ENCODE measurements at regions not wholly inside any gene's neighbourhood (a gene's known extent, or its start where the extent isn't known, plus 50 kb on each side); places are given as distances from the start of the nearest gene placed in this dataset.

DNA sequence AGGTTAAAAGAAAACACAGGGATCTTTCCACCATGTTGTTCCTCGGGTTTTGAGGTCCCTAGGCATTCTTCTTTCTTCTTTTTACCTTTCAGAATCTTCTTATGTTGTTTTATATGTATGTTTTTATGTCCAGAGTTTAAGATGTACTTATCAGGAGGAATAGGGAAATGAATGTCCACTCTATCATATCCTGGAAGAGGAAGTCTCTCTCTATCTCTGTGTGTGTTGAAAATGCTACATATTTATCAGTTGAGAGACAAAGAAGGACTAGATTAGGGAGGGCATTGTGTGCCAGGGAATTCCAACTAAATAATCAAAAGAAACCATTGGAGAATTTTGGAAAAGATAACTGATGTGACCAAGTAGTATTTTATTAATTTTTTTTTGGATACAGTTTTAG, 200.5 kb upstream of the POT1 start:
- H3K27me3 Mint-ChIP-seq = no peaks in the 10 kb centered on the region
- DNase-seq (ENCODE audit: low spot score in 2 of 2) (no peak), ATAC-seq (ENCODE audit: low read depth) (no peak)
- H3K4me1 Mint-ChIP-seq = no peaks in the 10 kb centered on the region
- H3K4me3 Mint-ChIP-seq = no peak overlapping the region
- no peak overlapping the region for H3K27ac Mint-ChIP-seq
- no peaks in the 10 kb centered on the region for H3K9me3 Mint-ChIP-seq
- H3K36me3 Mint-ChIP-seq = no peaks in the 10 kb centered on the region

DNA sequence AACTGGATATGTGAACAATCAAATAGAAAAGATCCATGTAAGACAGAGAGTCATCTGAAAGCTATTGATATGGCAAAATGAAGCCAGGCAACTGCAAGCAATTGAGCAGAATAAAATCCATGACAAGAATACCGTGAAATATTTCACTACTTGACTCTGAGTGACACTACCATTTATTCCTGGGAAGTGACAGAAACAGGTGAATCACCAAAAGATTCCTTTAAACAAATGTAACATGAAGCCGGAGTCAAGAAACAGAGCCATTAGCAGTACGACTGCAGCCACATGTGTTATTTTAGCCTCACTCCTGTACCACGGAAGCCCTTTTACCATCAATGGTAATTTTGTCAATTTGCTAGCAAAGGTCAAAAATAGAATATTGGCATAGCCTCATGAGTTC, 197.7 kb upstream of the POT1 start:
- no peaks in the 10 kb centered on the region for H3K4me1 Mint-ChIP-seq
- H3K27ac Mint-ChIP-seq = no peak overlapping the region
- ATAC-seq (ENCODE audit: low read depth) (no peak), DNase-seq (ENCODE audit: low spot score in 2 of 2) (no peak)
- H3K9me3 Mint-ChIP-seq = no peaks in the 10 kb centered on the region
- no peak overlapping the region for H3K4me3 Mint-ChIP-seq
- H3K27me3 Mint-ChIP-seq = no peaks in the 10 kb centered on the region
- no peaks in the 10 kb centered on the region for H3K36me3 Mint-ChIP-seq

- no peak overlapping the region for H3K27ac Mint-ChIP-seq
- no peak overlapping the region for H3K4me3 Mint-ChIP-seq
- H3K9me3 Mint-ChIP-seq = no peaks in the 10 kb centered on the region
- H3K36me3 Mint-ChIP-seq = no peaks in the 10 kb centered on the region
- ATAC-seq (ENCODE audit: low read depth) (no peak), DNase-seq (ENCODE audit: low spot score in 2 of 2) (no peak)
- no peaks in the 10 kb centered on the region for H3K4me1 Mint-ChIP-seq
- no peaks in the 10 kb centered on the region for H3K27me3 Mint-ChIP-seq
Measured at GRCh38 chr7:125126376-125126775, 196.8 kb upstream of the POT1 start.

DNA sequence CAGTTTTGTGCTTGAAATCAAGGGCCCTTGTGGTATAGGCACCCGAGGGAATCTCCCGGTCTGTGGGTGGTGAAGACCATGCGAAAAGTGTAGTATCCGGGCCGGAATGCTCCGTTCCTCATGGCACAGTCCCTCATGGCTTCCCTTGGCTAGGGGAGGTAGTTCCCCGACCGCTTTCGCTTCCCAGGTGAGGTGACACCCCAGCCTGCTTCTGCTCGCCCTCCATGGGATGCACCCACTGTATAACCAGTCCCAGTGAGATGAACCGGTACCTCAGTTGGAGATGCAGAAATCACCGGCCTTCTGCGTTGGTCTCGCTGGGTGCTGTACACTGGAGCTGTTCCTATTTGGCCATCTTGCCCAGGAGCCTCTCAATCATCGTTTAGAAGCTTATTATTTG, 195.7 kb upstream of the POT1 start:
- Mint-ChIP-seq H3K4me1 (no peaks in the 10 kb centered on the region), H3K4me3 (no peak overlapping the region), H3K9me3 (no peaks in the 10 kb centered on the region), H3K27ac (no peak overlapping the region), H3K27me3 (no peaks in the 10 kb centered on the region), H3K36me3 (no peaks in the 10 kb centered on the region)
- no peak for ATAC-seq (ENCODE audit: low read depth)
- no peak for DNase-seq (ENCODE audit: low spot score in 2 of 2)

GRCh38 chr7:125122173-125122572, 192.5 kb upstream of the POT1 start:
- no peak for ATAC-seq (ENCODE audit: low read depth)
- Mint-ChIP-seq H3K4me1 (no peaks in the 10 kb centered on the region), H3K4me3 (no peak overlapping the region), H3K36me3 (no peaks in the 10 kb centered on the region), H3K27me3 (no peaks in the 10 kb centered on the region), H3K27ac (no peak overlapping the region), H3K9me3 (no peaks in the 10 kb centered on the region)
- no peak for DNase-seq (ENCODE audit: low spot score in 2 of 2)

DNA sequence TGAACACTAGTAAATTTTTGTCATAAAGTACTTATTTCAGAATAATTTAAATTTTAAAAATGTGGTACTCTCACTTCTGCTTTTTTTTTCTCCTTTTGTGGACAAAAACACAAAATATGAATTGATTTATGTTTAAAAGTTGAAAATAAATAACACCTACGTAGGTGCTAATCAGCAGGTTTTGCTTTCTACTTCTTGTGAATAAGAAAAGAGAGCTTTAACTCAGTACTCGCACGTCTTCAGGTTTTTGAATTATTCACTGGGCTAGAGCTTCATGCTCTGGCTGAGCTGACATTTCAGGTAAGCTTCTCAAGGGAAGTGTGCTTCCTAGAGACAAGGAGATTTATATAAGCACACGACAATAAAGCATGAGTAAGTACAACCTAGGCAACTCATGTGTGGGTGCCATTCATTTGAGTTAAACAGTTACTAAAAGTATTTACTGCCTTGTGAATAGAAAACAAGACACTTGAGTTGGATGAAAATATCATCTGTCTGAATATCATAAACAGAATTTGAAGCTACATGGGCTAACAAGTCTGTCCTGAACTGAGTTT, 190.0 kb upstream of the POT1 start:
- H3K27me3 Mint-ChIP-seq = no peaks in the 10 kb centered on the region

GRCh38 chr7:125118444-125118843, 188.8 kb upstream of the POT1 start:
- no peaks in the 10 kb centered on the region for H3K4me1 Mint-ChIP-seq
- DNase-seq (ENCODE audit: low spot score in 2 of 2) = no peak
- no peak overlapping the region for H3K4me3 Mint-ChIP-seq
- H3K27me3 Mint-ChIP-seq = no peaks in the 10 kb centered on the region
- H3K27ac Mint-ChIP-seq = no peak overlapping the region
- no peaks in the 10 kb centered on the region for H3K9me3 Mint-ChIP-seq
- ATAC-seq (ENCODE audit: low read depth) = no peak
- no peaks in the 10 kb centered on the region for H3K36me3 Mint-ChIP-seq

More for the DNA sequence above, 190.0 kb upstream of the POT1 start:
- Mint-ChIP-seq H3K36me3 (no peaks in the 10 kb centered on the region), H3K27ac (no peak overlapping the region), H3K4me1 (no peaks in the 10 kb centered on the region), H3K9me3 (no peaks in the 10 kb centered on the region), H3K4me3 (no peak overlapping the region)
- DNase-seq (ENCODE audit: low spot score in 2 of 2) (no peak), ATAC-seq (ENCODE audit: low read depth) (no peak)

- peaks cover 8% of the 10 kb centered on the region for H3K9me3 Mint-ChIP-seq
- H3K4me1 Mint-ChIP-seq = no peaks in the 10 kb centered on the region
- no peak overlapping the region for H3K4me3 Mint-ChIP-seq
- no peaks in the 10 kb centered on the region for H3K27me3 Mint-ChIP-seq
- ATAC-seq (ENCODE audit: low read depth) (no peak), DNase-seq (ENCODE audit: low spot score in 2 of 2) (no peak)
- H3K36me3 Mint-ChIP-seq = no peaks in the 10 kb centered on the region
- H3K27ac Mint-ChIP-seq = no peak overlapping the region
Measured at GRCh38 chr7:125112850-125113249, 183.2 kb upstream of the POT1 start.

DNA sequence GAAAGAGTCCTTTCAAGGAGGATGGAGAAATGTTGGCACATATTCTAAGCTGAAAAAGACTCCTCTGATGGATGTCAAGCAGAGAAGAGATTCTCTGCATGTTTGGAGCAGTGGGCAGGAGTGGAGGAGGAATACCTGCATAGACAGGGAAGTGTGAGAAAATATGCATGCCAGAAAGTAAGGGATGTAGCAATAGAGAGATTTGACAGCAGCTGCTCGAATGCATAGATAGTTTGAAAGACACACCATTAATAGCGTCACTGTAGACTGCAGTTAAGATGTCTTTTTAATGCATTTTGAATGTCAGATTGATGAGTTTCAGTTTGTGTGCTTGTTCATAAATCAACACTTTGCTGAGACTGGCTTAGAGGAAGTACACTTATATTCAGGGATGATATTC, 169.9 kb upstream of the POT1 start:
- Mint-ChIP-seq H3K27ac (no peak overlapping the region), H3K27me3 (no peaks in the 10 kb centered on the region), H3K36me3 (no peaks in the 10 kb centered on the region), H3K4me1 (no peaks in the 10 kb centered on the region), H3K9me3 (peaks cover 4% of the 10 kb centered on the region), H3K4me3 (no peak overlapping the region)
- no peak for DNase-seq (ENCODE audit: low spot score in 2 of 2)
- no peak for ATAC-seq (ENCODE audit: low read depth)

GRCh38 chr7:125098377-125098970, 168.8 kb upstream of the POT1 start:
- no peaks in the 10 kb centered on the region for H3K36me3 Mint-ChIP-seq
- H3K27me3 Mint-ChIP-seq = no peaks in the 10 kb centered on the region
- DNase-seq (ENCODE audit: low spot score in 2 of 2) = no peak
- no peak for ATAC-seq (ENCODE audit: low read depth)
- no peak overlapping the region for H3K4me3 Mint-ChIP-seq
- no peaks in the 10 kb centered on the region for H3K4me1 Mint-ChIP-seq
- no peak overlapping the region for H3K27ac Mint-ChIP-seq
- H3K9me3 Mint-ChIP-seq = peaks cover 3% of the 10 kb centered on the region

DNA sequence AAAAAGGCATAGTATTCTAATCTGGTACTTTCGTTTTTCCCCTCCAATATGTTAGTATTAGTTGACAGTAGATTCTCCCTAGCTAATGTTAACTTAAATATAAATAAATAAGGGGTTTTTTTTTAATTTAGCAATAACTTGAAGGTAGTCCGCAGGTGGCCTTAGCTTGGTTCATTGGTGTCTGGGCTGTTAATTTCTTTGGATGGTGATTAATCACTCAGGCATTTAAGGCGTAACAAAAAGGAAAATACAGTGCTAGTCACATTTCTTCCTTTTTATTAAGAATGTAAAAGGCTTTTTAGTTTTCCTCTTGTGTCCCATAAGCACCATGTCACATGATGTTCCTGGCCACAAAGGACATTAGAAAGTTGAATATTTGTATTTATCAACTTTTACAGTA, 161.0 kb upstream of the POT1 start:
- H3K36me3 Mint-ChIP-seq = no peaks in the 10 kb centered on the region
- H3K27me3 Mint-ChIP-seq = no peaks in the 10 kb centered on the region
- H3K9me3 Mint-ChIP-seq = no peaks in the 10 kb centered on the region
- ATAC-seq (ENCODE audit: low read depth) (no peak), DNase-seq (ENCODE audit: low spot score in 2 of 2) (no peak)
- H3K27ac Mint-ChIP-seq = no peak overlapping the region
- H3K4me3 Mint-ChIP-seq = no peak overlapping the region
- no peaks in the 10 kb centered on the region for H3K4me1 Mint-ChIP-seq

DNA sequence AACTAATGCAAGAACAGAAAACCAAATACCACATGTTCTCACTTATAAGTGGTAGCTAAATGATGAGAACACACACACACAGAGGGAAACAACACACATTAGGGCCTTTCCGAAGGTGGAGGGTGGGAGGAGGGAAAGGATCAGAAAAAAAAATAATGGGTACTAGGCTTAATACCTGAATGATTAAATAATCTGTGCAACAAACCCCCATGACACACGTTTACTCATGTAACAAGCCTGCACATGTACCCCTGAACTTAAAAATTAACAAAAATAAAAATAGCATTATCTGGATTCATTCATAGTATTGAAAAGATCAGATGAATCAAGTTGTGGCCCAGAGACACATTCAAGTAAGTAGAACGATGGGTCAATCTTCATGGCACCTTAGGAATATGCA, 159.5 kb upstream of the POT1 start:
- no peaks in the 10 kb centered on the region for H3K4me1 Mint-ChIP-seq
- H3K27me3 Mint-ChIP-seq = no peaks in the 10 kb centered on the region
- no peaks in the 10 kb centered on the region for H3K9me3 Mint-ChIP-seq
- H3K27ac Mint-ChIP-seq = no peak overlapping the region
- no peak for DNase-seq (ENCODE audit: low spot score in 2 of 2)
- no peak overlapping the region for H3K4me3 Mint-ChIP-seq
- ATAC-seq (ENCODE audit: low read depth) = no peak
- H3K36me3 Mint-ChIP-seq = no peaks in the 10 kb centered on the region

DNA sequence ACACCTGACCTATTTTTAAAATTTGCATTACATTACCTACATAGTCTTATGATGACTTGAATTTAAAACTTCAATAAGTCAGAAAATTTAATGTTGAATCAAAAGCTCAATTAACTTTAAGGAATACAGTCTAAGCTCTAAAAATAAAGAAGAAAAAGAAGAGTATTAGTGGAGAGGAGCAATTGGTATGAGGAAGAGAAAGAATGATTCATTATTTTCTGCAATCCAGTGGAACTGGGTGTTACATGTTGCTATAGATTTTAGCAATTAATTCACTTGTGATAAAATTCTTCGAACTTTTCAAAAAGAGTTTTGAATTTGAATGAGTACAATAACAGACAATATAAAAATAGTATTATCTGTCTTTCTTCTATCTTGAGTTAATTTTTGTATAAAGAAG, 158.9 kb upstream of the POT1 start:
- Mint-ChIP-seq H3K27ac (no peak overlapping the region), H3K36me3 (no peaks in the 10 kb centered on the region), H3K9me3 (no peaks in the 10 kb centered on the region), H3K4me1 (no peaks in the 10 kb centered on the region), H3K4me3 (no peak overlapping the region), H3K27me3 (no peaks in the 10 kb centered on the region)
- DNase-seq (ENCODE audit: low spot score in 2 of 2) (no peak), ATAC-seq (ENCODE audit: low read depth) (no peak)

GRCh38 chr7:125085084-125085483, 155.5 kb upstream of the POT1 start:
- H3K27me3 Mint-ChIP-seq = no peaks in the 10 kb centered on the region
- ATAC-seq (ENCODE audit: low read depth) (no peak), DNase-seq (ENCODE audit: low spot score in 2 of 2) (no peak)
- H3K36me3 Mint-ChIP-seq = no peaks in the 10 kb centered on the region
- no peak overlapping the region for H3K4me3 Mint-ChIP-seq
- H3K4me1 Mint-ChIP-seq = no peaks in the 10 kb centered on the region
- no peak overlapping the region for H3K27ac Mint-ChIP-seq
- no peaks in the 10 kb centered on the region for H3K9me3 Mint-ChIP-seq

DNA sequence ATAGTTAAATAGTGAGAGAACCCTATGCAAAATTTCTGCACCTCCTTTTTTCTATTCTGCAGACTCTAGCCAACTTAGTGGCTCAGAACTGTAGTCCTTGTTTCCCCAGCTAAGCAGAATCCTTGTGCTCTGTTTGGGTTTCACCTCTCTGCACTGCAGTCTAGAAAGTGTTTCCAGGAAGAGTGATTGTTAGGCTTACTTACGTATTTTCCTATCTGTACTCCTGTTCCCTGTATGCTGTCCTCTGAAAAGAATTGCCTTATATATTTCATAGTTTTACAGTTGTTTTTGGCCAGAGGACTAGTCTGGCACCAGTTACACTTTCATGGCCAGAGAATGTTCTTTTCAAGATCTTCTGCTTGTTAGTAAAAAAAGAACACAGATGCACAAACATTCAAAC, 154.6 kb upstream of the POT1 start:
- no peaks in the 10 kb centered on the region for H3K4me1 Mint-ChIP-seq
- H3K9me3 Mint-ChIP-seq = no peaks in the 10 kb centered on the region
- no peak for ATAC-seq (ENCODE audit: low read depth)
- no peaks in the 10 kb centered on the region for H3K36me3 Mint-ChIP-seq
- H3K27me3 Mint-ChIP-seq = no peaks in the 10 kb centered on the region
- no peak for DNase-seq (ENCODE audit: low spot score in 2 of 2)
- H3K4me3 Mint-ChIP-seq = no peak overlapping the region
- no peak overlapping the region for H3K27ac Mint-ChIP-seq

Measured in memory B cell (primary cell).